K562 (cell line): ENCODE measurements at regions not wholly inside any gene's neighbourhood (a gene's known extent, or its start where the extent isn't known, plus 50 kb on each side); places are given as distances from the start of the nearest gene placed in this dataset.
A peak's percentile ranks its signal among the peaks of the same experiment; 100 is the strongest.

Experiments
- ATF1 ChIP-seq, 2 experiments: fragments of 450-650 bp in 1 of 2; IDR thresholded peaks; 2 replicates each; pipeline ENCODE4 v1.6.1; 2016; ENCODE audit warnings: missing compliant biosample characterization in 1 of 2, missing genetic modification characterization in 1 of 2
- CTBP1 ChIP-seq: fragments of 450-650 bp; IDR thresholded peaks from 2 replicates; pipeline ENCODE4 v1.6.1; 2016; ENCODE audit warnings: borderline replicate concordance
- ESRRA ChIP-seq: fragments of 450-650 bp; IDR thresholded peaks from 2 replicates; pipeline ENCODE4 v1.6.1; 2014; ENCODE audit warnings: low read depth, mild to moderate bottlenecking, moderate library complexity, borderline replicate concordance
- FOXA3 ChIP-seq, 2 experiments: fragments of 450-650 bp in 1 of 2; sonication (generic) in 1 of 2; formaldehyde crosslinking; IDR thresholded peaks in 1 of 2; conservative IDR thresholded peaks in 1 of 2; 2 replicates each; pipeline versions ENCODE4 v1.4.0 to v1.8.0; 2020 to 2022; ENCODE audit warnings: mild to moderate bottlenecking in 2 of 2, missing genetic modification reagents in 1 of 2
- HEY1 ChIP-seq: fragments of 250-450 bp; sonication (Bioruptor Pico); IDR thresholded peaks from 2 replicates; pipeline ENCODE4 v1.5.0; 2020; ENCODE audit warnings: mild to moderate bottlenecking, moderate library complexity, borderline replicate concordance
- NFE2 ChIP-seq: IDR thresholded peaks from 2 replicates; pipeline ENCODE4 v1.6.1; 2014; ENCODE audit warnings: antibody characterized with exemption, low read depth
- NRF1 ChIP-seq, 2 experiments: fragments of 450-650 bp; IDR thresholded peaks in 1 of 2; conservative IDR thresholded peaks in 1 of 2; 2 replicates each; pipeline ENCODE4 v1.6.1; 2014; ENCODE audit warnings: mild to moderate bottlenecking in 2 of 2
- SMARCA4 ChIP-seq: fragments of 450-650 bp; IDR thresholded peaks from 2 replicates; pipeline ENCODE4 v1.6.1; 2016
- SMARCE1 ChIP-seq: fragments of 450-650 bp; IDR thresholded peaks from 2 replicates; pipeline ENCODE4 v1.7.1; 2016; ENCODE audit warnings: mild to moderate bottlenecking
- SOX6 ChIP-seq: fragments of 450-650 bp; IDR thresholded peaks from 2 replicates; pipeline ENCODE4 v1.6.1; 2014; ENCODE audit warnings: mild to moderate bottlenecking
- SRSF7 ChIP-seq: fragments of 200-400 bp; formaldehyde crosslinking; optimal IDR thresholded peaks from 2 replicates; pipeline ENCODE3; 2017; ENCODE audit warnings: mild to moderate bottlenecking, low read depth, low read length
- ZNF696 ChIP-seq: fragments of 250-450 bp; sonication (Bioruptor Pico); conservative IDR thresholded peaks from 2 replicates; pipeline ENCODE4 v1.4.0; 2020; ENCODE audit warnings: mild to moderate bottlenecking, moderate library complexity
- ZSCAN29 ChIP-seq: fragments of 450-650 bp; IDR thresholded peaks from 2 replicates; pipeline ENCODE4 v1.6.1; 2017
- TF ChIP-seq, protein P1 (sequence below), 2 experiments: fragments of 450-650 bp; IDR thresholded peaks; 2 replicates each; pipeline ENCODE4 v1.6.1; 2016; ENCODE audit warnings: mild to moderate bottlenecking in 2 of 2, borderline replicate concordance in 1 of 2, low read depth in 1 of 2, moderate library complexity in 1 of 2
- TF ChIP-seq, protein P2 (sequence below): fragments of 250-450 bp; sonication (Bioruptor Pico); IDR thresholded peaks from 2 replicates; pipeline ENCODE4 v1.5.0; 2020; ENCODE audit warnings: mild to moderate bottlenecking
- TF ChIP-seq, protein P3 (sequence below), 2 experiments: fragments of 450-650 bp; conservative IDR thresholded peaks; 2 replicates each; pipeline ENCODE4 v1.6.1; 2017; ENCODE audit warnings: mild to moderate bottlenecking in 2 of 2, moderate library complexity in 2 of 2

DNA sequence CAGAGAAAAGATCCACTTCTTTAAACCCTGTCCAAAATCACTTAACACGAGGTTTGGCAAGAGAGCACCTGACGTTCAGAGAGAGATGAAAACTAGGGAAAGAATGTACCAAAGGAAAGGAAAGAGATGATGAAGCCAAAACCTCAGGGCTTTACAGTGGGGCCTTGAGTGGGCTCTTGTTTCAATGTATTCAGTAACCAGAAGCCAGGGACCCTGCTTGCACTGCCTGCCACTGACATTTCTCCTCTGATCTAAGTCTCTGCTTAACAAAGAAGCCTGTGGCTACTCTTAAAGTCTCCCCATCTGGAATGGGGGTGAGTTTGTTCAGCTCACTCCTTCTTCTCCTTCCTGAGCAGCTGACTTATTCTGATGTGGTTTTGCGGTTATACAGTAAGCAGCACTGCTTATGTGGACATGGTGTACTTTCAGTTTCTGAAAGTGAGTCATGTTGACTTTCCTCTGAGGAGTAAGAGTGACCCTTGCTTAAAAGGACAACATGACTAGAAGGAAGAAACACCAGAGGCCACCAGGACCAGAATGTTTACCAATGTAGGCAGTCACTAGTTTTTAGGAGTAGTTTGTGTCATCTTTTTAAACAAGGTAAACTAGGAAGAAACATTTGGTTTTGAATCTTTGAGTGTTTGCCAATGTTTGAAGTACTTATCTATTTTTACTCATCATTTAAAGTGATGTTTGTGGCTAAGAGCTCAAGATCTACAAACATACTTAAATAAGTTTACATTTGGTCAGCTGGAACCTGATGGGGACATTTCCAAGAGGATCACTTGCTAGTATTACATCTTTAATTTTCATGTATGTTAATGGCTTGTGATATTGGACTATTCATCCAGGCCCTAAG is 87.4 kb downstream of the FASLG start (continued):
- TF ChIP-seq, protein P1, sequence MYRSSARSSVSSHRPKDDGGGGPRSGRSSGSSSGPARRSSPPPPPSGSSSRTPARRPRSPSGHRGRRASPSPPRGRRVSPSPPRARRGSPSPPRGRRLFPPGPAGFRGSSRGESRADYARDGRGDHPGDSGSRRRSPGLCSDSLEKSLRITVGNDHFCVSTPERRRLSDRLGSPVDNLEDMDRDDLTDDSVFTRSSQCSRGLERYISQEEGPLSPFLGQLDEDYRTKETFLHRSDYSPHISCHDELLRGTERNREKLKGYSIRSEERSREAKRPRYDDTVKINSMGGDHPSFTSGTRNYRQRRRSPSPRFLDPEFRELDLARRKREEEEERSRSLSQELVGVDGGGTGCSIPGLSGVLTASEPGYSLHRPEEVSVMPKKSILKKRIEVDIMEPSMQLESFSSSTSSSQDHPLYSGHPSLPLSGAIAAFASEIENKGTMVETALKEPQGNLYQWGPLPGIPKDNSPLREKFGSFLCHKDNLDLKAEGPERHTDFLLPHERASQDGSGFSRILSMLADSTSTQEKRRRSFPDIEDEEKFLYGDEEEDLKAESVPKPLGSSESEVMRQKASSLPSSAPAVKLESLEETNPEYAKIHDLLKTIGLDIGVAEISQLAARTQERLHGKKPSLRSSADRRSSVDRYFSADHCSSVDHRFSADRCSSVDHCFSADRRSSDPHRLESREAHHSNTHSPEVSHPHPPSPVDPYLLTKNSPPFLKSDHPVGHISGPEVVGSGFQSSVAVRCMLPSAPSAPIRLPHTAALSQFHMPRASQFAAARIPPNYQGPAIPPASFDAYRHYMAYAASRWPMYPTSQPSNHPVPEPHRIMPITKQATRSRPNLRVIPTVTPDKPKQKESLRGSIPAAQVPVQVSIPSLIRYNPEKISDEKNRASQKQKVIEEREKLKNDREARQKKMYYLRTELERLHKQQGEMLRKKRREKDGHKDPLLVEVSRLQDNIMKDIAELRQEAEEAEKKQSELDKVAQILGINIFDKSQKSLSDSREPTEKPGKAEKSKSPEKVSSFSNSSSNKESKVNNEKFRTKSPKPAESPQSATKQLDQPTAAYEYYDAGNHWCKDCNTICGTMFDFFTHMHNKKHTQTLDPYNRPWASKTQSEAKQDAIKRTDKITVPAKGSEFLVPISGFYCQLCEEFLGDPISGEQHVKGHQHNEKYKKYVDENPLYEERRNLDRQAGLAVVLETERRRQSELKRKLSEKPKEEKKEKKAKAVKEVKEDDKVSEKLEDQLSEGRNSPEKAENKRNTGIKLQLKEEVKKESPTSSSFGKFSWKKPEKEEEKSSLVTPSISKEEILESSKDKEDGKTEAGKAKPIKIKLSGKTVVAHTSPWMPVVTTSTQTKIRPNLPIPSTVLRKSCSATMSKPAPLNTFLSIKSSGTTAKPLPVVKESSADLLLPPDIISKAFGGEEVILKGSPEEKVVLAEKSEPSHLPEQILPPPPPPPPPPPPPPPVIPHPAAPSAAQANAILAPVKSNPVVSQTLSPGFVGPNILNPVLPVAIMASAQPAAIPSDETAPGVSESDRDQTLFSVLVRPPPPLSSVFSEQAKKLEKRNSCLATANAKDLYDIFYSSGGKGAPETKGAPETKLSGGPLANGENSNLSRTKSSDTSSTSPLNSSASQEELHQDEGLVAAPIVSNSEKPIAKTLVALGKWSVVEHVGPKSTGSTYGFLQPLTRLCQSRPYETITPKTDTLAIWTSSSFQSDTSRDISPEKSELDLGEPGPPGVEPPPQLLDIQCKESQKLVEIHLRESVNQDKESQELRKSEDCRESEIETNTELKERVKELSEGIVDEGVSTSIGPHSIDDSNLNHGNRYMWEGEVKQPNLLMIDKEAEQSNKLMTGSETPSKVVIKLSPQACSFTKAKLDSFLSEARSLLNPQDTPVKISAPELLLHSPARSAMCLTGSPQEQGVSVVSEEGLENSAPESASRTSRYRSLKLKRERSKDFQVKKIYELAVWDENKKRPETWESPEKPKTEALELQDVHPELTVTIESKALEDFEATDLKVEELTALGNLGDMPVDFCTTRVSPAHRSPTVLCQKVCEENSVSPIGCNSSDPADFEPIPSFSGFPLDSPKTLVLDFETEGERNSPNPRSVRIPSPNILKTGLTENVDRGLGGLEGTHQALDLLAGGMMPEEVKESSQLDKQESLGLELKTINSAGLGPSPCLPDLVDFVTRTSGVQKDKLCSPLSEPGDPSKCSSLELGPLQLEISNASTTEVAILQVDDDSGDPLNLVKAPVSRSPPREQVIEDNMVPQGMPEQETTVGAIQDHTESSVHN (IDR thresholded peaks at IDR 0.05; ENCODE audit: borderline replicate concordance in 1 of 2, low read depth in 1 of 2) = peak in 1 of 2 experiments; percentile 95; a peak in 2 of 4 replicates
- TF ChIP-seq SMARCA4 (peak; percentile 84; the same call in 1 of the 2 replicates), CTBP1 (peak; percentile 50; the same call in 1 of the 2 replicates), ATF1 (CRISPR knock-in tag; IDR thresholded peaks at IDR 0.05) (no peak), ATF1 (tag; IDR thresholded peaks at IDR 0.05) (peak; percentile 9), ZSCAN29 (no peak), ZNF696 (no peak), HEY1 (CRISPR knock-in tag) (peak; percentile 38; the same call in 1 of the 2 replicates), NFE2 (peak; percentile 52), SRSF7 (no peak), ESRRA (peak; percentile 98), SOX6 (peak; percentile 75), FOXA3 (CRISPR knock-in tag; conservative IDR thresholded peaks at IDR 0.05 in 1 of 2, IDR thresholded peaks at IDR 0.05 in 1 of 2) (peak; percentile 95 to 97), SMARCE1 (peak; percentile 92), NRF1 (conservative IDR thresholded peaks at IDR 0.05 in 1 of 2, IDR thresholded peaks at IDR 0.05 in 1 of 2) (0 out of 4 replicates have a peak, but pooled peaks of 1 of the 2 experiments have one; percentile 20)
- TF ChIP-seq, protein P2, sequence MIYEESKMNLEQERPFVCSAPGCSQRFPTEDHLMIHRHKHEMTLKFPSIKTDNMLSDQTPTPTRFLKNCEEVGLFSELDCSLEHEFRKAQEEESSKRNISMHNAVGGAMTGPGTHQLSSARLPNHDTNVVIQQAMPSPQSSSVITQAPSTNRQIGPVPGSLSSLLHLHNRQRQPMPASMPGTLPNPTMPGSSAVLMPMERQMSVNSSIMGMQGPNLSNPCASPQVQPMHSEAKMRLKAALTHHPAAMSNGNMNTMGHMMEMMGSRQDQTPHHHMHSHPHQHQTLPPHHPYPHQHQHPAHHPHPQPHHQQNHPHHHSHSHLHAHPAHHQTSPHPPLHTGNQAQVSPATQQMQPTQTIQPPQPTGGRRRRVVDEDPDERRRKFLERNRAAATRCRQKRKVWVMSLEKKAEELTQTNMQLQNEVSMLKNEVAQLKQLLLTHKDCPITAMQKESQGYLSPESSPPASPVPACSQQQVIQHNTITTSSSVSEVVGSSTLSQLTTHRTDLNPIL (CRISPR knock-in tag) = no peak
- TF ChIP-seq, protein P3, sequence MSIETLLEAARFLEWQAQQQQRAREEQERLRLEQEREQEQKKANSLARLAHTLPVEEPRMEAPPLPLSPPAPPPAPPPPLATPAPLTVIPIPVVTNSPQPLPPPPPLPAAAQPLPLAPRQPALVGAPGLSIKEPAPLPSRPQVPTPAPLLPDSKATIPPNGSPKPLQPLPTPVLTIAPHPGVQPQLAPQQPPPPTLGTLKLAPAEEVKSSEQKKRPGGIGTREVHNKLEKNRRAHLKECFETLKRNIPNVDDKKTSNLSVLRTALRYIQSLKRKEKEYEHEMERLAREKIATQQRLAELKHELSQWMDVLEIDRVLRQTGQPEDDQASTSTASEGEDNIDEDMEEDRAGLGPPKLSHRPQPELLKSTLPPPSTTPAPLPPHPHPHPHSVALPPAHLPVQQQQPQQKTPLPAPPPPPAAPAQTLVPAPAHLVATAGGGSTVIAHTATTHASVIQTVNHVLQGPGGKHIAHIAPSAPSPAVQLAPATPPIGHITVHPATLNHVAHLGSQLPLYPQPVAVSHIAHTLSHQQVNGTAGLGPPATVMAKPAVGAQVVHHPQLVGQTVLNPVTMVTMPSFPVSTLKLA (conservative IDR thresholded peaks at IDR 0.05) = 0 out of 4 replicates have a peak, but pooled peaks have one; percentile 23 to 40
